ENCODE measurements at regions not wholly inside any gene's neighbourhood (a gene's known extent, or its start where the extent isn't known, plus 50 kb on each side); places are given as distances from the start of the nearest gene placed in this dataset.
A peak's percentile ranks its signal among the peaks of the same experiment; 100 is the strongest.

DNA sequence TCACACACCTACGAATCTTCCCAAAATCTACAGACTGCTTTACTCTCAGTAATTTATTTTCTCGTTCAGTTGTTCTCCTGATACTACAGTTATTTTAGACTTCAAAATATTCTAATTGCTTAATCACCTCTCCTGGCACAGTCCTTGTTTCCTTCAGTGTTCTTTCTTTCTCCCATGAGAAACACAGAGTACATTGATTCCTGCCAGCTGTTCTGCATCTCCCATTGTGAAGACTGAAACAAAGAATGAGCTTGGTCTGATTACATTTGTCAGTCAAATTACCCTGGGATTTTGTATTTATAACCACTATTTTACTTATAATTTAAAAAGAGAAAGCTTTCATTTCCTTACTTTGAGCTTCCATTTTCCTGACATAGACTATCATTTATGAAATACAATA, 63.9 kb upstream of the TANK start:
- DNase-seq (ENCODE audit: low read depth): peak; percentile 34
- no peak for TF ChIP-seq CTCF (conservative IDR thresholded peaks at IDR 0.05; ENCODE audit: low read length)
- H3K4me3 ChIP-seq (ENCODE audit: low read length): no peak overlapping the region

DNA sequence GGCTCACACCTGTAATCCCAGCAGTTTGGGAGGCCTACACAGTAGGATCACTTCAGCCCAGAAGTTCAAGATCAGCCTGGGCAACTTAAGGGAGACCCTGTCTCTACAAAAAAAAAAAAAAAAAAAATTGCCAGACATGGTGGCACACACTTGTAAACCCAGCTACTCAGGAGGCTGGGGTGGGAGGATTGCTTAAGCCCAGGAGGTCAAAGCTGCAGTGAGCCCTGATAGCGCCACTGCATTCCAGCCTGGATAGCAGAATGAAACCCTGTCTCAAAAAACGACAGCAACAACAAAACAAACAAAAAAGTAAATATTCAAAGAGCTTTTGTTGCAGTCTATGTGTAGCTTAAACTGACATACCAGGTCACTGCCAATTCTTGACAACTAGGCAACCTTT, 63.1 kb upstream of the TANK start:
- no peak for DNase-seq (ENCODE audit: low read depth)
- no peak overlapping the region for H3K4me3 ChIP-seq (ENCODE audit: low read length)

DNA sequence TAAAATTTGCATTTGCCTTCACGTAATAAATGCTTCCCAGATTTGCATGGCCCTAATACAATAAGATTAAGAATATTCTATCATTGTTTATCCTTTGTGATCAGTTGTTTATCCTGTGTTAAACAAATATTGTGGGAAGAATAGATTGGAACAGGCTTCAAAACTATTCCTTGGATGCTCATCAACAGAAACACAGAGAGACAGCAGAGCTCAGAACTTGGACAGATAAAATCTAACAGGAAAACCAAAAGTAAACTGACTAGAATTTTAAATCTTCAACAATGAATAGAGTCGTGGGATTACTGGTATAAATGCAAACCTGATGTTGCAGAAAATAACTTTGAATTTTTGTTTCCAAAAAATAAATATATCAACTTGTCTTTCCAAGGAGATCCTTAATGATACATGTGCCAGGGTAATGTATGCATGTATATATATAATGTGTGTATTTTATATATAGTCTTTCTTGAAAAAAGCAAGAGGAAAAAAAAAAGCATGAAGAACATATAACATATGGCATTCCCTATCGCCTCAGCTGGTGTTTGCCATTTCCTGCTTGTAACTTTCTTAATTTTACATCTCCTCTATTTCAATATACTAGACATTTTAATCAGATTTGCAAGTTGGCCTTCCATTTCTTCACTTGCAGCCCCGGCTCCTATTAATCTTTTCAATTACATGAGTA, 59.9 kb upstream of the TANK start:
- TF ChIP-seq CTCF (conservative IDR thresholded peaks at IDR 0.05; ENCODE audit: low read length): no peak
- DNase-seq (ENCODE audit: low read depth): no peak
- H3K4me3 ChIP-seq (ENCODE audit: low read length): no peak overlapping the region

More for the DNA sequence above, 63.1 kb upstream of the TANK start:
- TF ChIP-seq CTCF (conservative IDR thresholded peaks at IDR 0.05; ENCODE audit: low read length): no peak

GRCh38 chr2:161101406-161101805, 58.8 kb upstream of the TANK start:
- peak; percentile 39 for DNase-seq (ENCODE audit: low read depth)
- TF ChIP-seq CTCF (conservative IDR thresholded peaks at IDR 0.05; ENCODE audit: low read length): no peak
- no peak overlapping the region for H3K4me3 ChIP-seq (ENCODE audit: low read length)

GRCh38 chr2:161102770-161103450, 57.3 kb upstream of the TANK start:
- peak; percentile 31 for DNase-seq (ENCODE audit: low read depth)
- TF ChIP-seq CTCF (conservative IDR thresholded peaks at IDR 0.05; ENCODE audit: low read length): no peak
- H3K4me3 ChIP-seq (ENCODE audit: low read length): no peak overlapping the region

GRCh38 chr2:161103451-161103831, 56.8 kb upstream of the TANK start:
- no peak overlapping the region for H3K4me3 ChIP-seq (ENCODE audit: low read length)
- no peak for TF ChIP-seq CTCF (conservative IDR thresholded peaks at IDR 0.05; ENCODE audit: low read length)
- no peak for DNase-seq (ENCODE audit: low read depth)

DNA sequence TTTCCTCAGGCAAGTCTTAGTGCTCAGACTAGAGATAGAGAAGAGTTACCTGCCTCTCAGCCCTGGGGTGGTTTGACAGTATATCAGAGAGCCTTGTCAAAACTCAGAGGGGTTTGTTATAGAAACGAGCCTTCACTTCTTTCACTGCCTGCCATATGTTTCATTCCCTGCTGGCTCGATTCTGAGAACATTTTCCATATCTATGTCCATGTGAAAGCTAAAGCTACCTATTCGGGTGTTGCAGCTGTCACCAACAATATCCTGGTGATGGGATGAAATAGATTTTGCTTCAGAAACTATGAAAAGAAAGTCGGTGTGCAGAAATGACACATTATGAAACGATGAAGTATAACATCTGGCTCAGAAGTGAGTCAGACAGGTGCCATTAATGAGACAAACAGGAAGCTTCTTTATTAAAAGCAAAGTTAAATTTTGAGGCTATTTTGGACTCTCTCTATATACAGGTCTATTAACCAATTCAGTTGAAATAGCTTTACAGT, 56.1 kb upstream of the TANK start:
- DNase-seq (ENCODE audit: low read depth): no peak

More for the DNA sequence above, 56.1 kb upstream of the TANK start:
- no peak overlapping the region for H3K4me3 ChIP-seq (ENCODE audit: low read length)
- TF ChIP-seq CTCF (conservative IDR thresholded peaks at IDR 0.05; ENCODE audit: low read length): no peak
